ELR (cell line): ENCODE measurements at regions not wholly inside any gene's neighbourhood (a gene's known extent, or its start where the extent isn't known, plus 50 kb on each side); places are given as distances from the start of the nearest gene placed in this dataset.
A peak's percentile ranks its signal among the peaks of the same experiment; 100 is the strongest.

Source experiments
- DNase-seq: peaks from one replicate; pipeline ENCODE4 v3.0.0-alpha.2; 2015; ENCODE audit warnings: low read depth

DNA sequence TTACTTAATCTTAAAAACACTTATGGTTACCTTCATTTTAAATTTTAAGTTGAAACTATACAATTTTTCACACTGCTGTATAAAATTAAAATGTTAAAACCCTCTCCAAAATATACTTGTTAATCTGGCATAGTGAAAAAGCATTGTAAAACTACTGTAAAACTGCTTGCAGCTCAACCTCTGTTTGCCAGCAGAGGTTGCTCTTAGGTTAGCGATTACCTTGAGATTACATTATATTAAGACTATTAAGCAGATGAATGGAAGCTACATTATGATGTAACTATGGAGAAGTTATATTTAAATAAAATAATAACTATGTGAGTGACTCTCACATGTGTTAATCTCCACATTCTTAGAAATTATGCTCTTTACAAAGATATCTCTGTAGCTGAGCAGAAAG is 143.6 kb upstream of the SLITRK3 start:
- peak; percentile 54 for DNase-seq

DNA sequence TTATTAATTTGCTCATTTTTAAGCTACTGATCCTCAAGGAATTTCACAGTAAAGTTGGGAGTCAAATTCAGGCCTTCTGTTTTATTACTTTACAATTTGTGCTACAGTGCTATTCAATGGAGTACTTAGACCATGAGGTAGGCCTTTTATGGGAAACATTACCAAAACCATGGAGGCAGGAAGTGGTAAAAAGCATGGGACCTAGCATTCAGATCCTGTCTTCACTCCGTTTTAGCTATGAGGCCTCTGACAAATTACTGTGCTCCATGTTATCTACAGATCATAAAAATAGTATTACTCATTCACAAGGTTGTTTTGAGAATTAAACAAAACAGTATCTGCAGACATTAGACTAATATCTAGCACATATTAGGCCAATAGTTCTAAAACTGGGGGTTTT is 140.6 kb upstream of the SLITRK3 start:
- DNase-seq = peak; percentile 60
